OCI-LY7 (cell line): ENCODE measurements at regions not wholly inside any gene's neighbourhood (a gene's known extent, or its start where the extent isn't known, plus 50 kb on each side); places are given as distances from the start of the nearest gene placed in this dataset.

Source experiments
- BruUV-seq: library from RNA; stranded (reverse); fragments of 400-500 nt; replicated peaks from 2 replicates; lab custom pipeline; 2021; lab: Mats Ljungman, UMichigan
- CTCF ChIA-PET: fragments of 300-600 bp; sonication (Branson Sonifier 250); formaldehyde crosslinking; loops from one replicate; lab custom pipeline; 2022; ENCODE audit warnings: antibody characterized with exemption; ENCODE audit not compliant: unreplicated experiment; lab: Charles Lee
- POLR2A ChIA-PET: fragments of 300-600 bp; sonication (Branson Sonifier 250); formaldehyde crosslinking; loops from one replicate; lab custom pipeline; 2022; ENCODE audit warnings: antibody characterized with exemption; lab: Charles Lee
- DNase-seq: peaks from one replicate; pipeline ENCODE4 v3.0.0-alpha.2; 2015; ENCODE audit warnings: low spot score
- H2AFZ ChIP-seq: fragments of 200-600 bp; sonication (generic), shearing (Covaris generic); 2 replicates; pipeline ENCODE4 v1.6.1; 2014; ENCODE audit warnings: mild to moderate bottlenecking, antibody characterized with exemption, low read length, moderate library complexity
- H3K27ac ChIP-seq: fragments of 200-600 bp; sonication (generic); 2 replicates; pipeline ENCODE4 v1.5.1; 2014; ENCODE audit warnings: mixed run types, low read depth, mild to moderate bottlenecking, moderate library complexity, low read length, inconsistent platforms; ENCODE audit not compliant: poor library complexity, severe bottlenecking
- H3K36me3 ChIP-seq: fragments of 200-600 bp; sonication (generic); 2 replicates; pipeline ENCODE4 v1.6.1; 2014; ENCODE audit warnings: mild to moderate bottlenecking, antibody characterized with exemption, low read length, moderate library complexity, mixed read lengths; ENCODE audit not compliant: insufficient read depth
- H3K4me1 ChIP-seq: fragments of 200-600 bp; sonication (generic); 2 replicates; pipeline ENCODE4 v1.5.1; 2014; ENCODE audit warnings: mild to moderate bottlenecking, low read length; ENCODE audit not compliant: insufficient read depth, poor library complexity, severe bottlenecking
- H3K4me2 ChIP-seq: fragments of 200-600 bp; sonication (generic); 2 replicates; pipeline ENCODE4 v1.6.1; 2014; ENCODE audit warnings: mild to moderate bottlenecking, low read length
- H3K4me3 ChIP-seq: fragments of 200-600 bp; sonication (generic); 2 replicates; pipeline ENCODE4 v1.5.1; 2014; ENCODE audit warnings: mild to moderate bottlenecking, low read depth, low read length; ENCODE audit not compliant: poor library complexity, severe bottlenecking
- H3K79me2 ChIP-seq: fragments of 200-600 bp; sonication (generic); 2 replicates; pipeline ENCODE4 v1.6.1; 2016; ENCODE audit warnings: low read depth, mild to moderate bottlenecking, low read length, moderate library complexity, mixed read lengths; ENCODE audit not compliant: insufficient read depth
- H3K9me2 ChIP-seq: fragments of 200-600 bp; sonication (generic); 2 replicates; pipeline ENCODE4 v1.6.1; 2016; ENCODE audit warnings: mild to moderate bottlenecking, low read length, mixed read lengths; ENCODE audit not compliant: insufficient read depth
- H3K9me3 ChIP-seq: fragments of 200-600 bp; sonication (generic); 2 replicates; pipeline ENCODE4 v1.6.1; 2014; ENCODE audit warnings: mild to moderate bottlenecking, mixed run types, low read length, mixed read lengths
- H4K20me1 ChIP-seq: fragments of 200-600 bp; sonication (generic); 2 replicates; pipeline ENCODE4 v1.6.1; 2014; ENCODE audit warnings: mild to moderate bottlenecking, antibody characterized with exemption, low read length, moderate library complexity, mixed read lengths; ENCODE audit not compliant: insufficient read depth
- CTCF ChIP-seq: fragments of 200-600 bp; sonication (generic); conservative IDR thresholded peaks from 2 replicates; pipeline ENCODE4 v1.5.1; 2014; ENCODE audit warnings: mild to moderate bottlenecking, antibody characterized with exemption, low read length, moderate library complexity, mixed read lengths
- EZH2phosphoT487 ChIP-seq: fragments of 200-600 bp; sonication (generic); IDR thresholded peaks from 2 replicates; pipeline ENCODE4 v1.6.1; 2018; ENCODE audit warnings: low read depth, borderline replicate concordance, mild to moderate bottlenecking, mixed run types, antibody characterized with exemption, low read length, moderate library complexity, mixed read lengths
- intact Hi-C: fragments of 100-400 bp; cut with micrococcal nuclease; formaldehyde crosslinking; loops from one replicate; pipeline ENCODE4 v1.10.0; 2022; ENCODE audit not compliant: unreplicated experiment

- no peak overlapping the region for H3K27ac ChIP-seq
- no peak overlapping the region for H2AFZ ChIP-seq
- H3K4me3 ChIP-seq, result no peak overlapping the region
- no peaks in the 10 kb centered on the region for H3K79me2 ChIP-seq
- TF ChIP-seq EZH2phosphoT487, result no peak
- TF ChIP-seq CTCF, result no peak
- DNase-seq, result no peak
- intact Hi-C loops, result no loop called here
- H3K9me2 ChIP-seq, result no peaks in the 10 kb centered on the region
- CTCF ChIA-PET, result no interaction called here
- no peaks in the 10 kb centered on the region for H3K9me3 ChIP-seq
- H3K4me2 ChIP-seq, result no peak overlapping the region
- BruUV-seq, result no TSS peak
- no peaks in the 10 kb centered on the region for H3K4me1 ChIP-seq
- POLR2A ChIA-PET, result no interaction called here
- H3K36me3 ChIP-seq, result no peaks in the 10 kb centered on the region
- no peaks in the 10 kb centered on the region for H4K20me1 ChIP-seq
Measured at GRCh38 chrX:574251-574650, 56.3 kb upstream of the SHOX start.

GRCh38 chrX:574830-575229 is 55.8 kb upstream of the SHOX start:
- no peaks in the 10 kb centered on the region for H3K9me2 ChIP-seq
- intact Hi-C loops, result no loop called here
- no peak for DNase-seq
- ChIA-PET CTCF (no interaction called here), POLR2A (no interaction called here)
- no peak for TF ChIP-seq CTCF
- TF ChIP-seq EZH2phosphoT487, result no peak
- H3K4me1 ChIP-seq, result no peaks in the 10 kb centered on the region
- no peaks in the 10 kb centered on the region for H3K36me3 ChIP-seq
- H2AFZ ChIP-seq, result no peak overlapping the region
- H3K27ac ChIP-seq, result no peak overlapping the region
- no peak overlapping the region for H3K4me2 ChIP-seq
- H3K79me2 ChIP-seq, result no peaks in the 10 kb centered on the region
- no peak overlapping the region for H3K4me3 ChIP-seq
- no peaks in the 10 kb centered on the region for H3K9me3 ChIP-seq
- H4K20me1 ChIP-seq, result no peaks in the 10 kb centered on the region
- BruUV-seq, result no TSS peak

GRCh38 chrX:576904-577560 is 53.6 kb upstream of the SHOX start:
- Histone ChIP-seq H3K36me3 (no peaks in the 10 kb centered on the region), H3K9me3 (no peaks in the 10 kb centered on the region), H3K79me2 (no peaks in the 10 kb centered on the region), H3K4me2 (no peak overlapping the region), H4K20me1 (no peaks in the 10 kb centered on the region), H3K9me2 (no peaks in the 10 kb centered on the region), H2AFZ (no peak overlapping the region), H3K4me1 (no peaks in the 10 kb centered on the region), H3K27ac (no peak overlapping the region), H3K4me3 (no peak overlapping the region)
- BruUV-seq, result no TSS peak
- no peak for DNase-seq
- ChIA-PET CTCF (no interaction called here), POLR2A (no interaction called here)
- intact Hi-C loops, result no loop called here
- TF ChIP-seq CTCF (no peak), EZH2phosphoT487 (no peak)
